Activated T-cell treated with anti-CD3 and anti-CD28 coated beads, Interleukin-2, amount 50 U/mL, for 72 hours (primary cell): ENCODE measurements at regions not wholly inside any gene's neighbourhood (a gene's known extent, or its start where the extent isn't known, plus 50 kb on each side); places are given as distances from the start of the nearest gene placed in this dataset.
"Not testable (repeated sequence)": the region's sequence is repeated elsewhere in the genome, so short reads cannot be mapped to it uniquely, and the experiment has no call there.

Source experiments
- ATAC-seq, 2 donors: fragments of 150-1000 bp; cut with Tn5 transposase; replicated peaks in 1 of 2; 2 replicates each; pipeline ENCODE4 v1.10.0; 2021; ENCODE audit warnings: moderate library complexity in 2 of 2, mild to moderate bottlenecking in 1 of 2
- DNase-seq, 2 donors: peaks; one replicate each; pipeline ENCODE4 v3.0.0; 2021 to 2022; ENCODE audit warnings: mixed read lengths in 1 of 2
- H3K27ac Mint-ChIP-seq: one replicate; pipeline ENCODE4 v1.8.0; 2022; ENCODE audit warnings: mild to moderate bottlenecking, moderate library complexity, mixed read lengths
- H3K27me3 Mint-ChIP-seq: one replicate; pipeline ENCODE4 v1.8.0; 2022; ENCODE audit warnings: low read depth, mixed read lengths
- H3K36me3 Mint-ChIP-seq, 2 donors: one replicate each; pipeline ENCODE4 v1.8.0; 2022; ENCODE audit warnings: mixed read lengths in 2 of 2, mild to moderate bottlenecking in 1 of 2; ENCODE audit not compliant: insufficient read depth in 2 of 2
- H3K4me1 Mint-ChIP-seq: one replicate; pipeline ENCODE4 v1.8.0; 2022; ENCODE audit warnings: low read depth, mixed read lengths
- H3K4me3 Mint-ChIP-seq, 2 donors: one replicate each; pipeline ENCODE4 v1.8.0; 2022; ENCODE audit warnings: mild to moderate bottlenecking in 2 of 2, mixed read lengths in 2 of 2, moderate library complexity in 2 of 2
- H3K9me3 Mint-ChIP-seq, 2 donors: one replicate each; pipeline ENCODE4 v1.8.0; 2022; ENCODE audit warnings: mixed read lengths in 2 of 2

GRCh38 chr12:43237238-43237879 lies 314.6 kb downstream of the ADAMTS20 start:
- Mint-ChIP-seq H3K36me3 (no peaks in the 10 kb centered on the region), H3K27me3 (no peaks in the 10 kb centered on the region), H3K4me3 (no peak overlapping the region), H3K27ac (no peak overlapping the region), H3K9me3 (peaks cover 2 to 3% of the 10 kb centered on the region in 2 donors), H3K4me1 (no peaks in the 10 kb centered on the region)
- no peak for DNase-seq
- ATAC-seq, result no peak

- no peak for ATAC-seq
- no peak for DNase-seq
- H3K9me3 Mint-ChIP-seq, result peaks cover 2 to 3% of the 10 kb centered on the region in 2 donors
- no peaks in the 10 kb centered on the region for H3K36me3 Mint-ChIP-seq
- no peak overlapping the region for H3K4me3 Mint-ChIP-seq
- H3K4me1 Mint-ChIP-seq, result no peaks in the 10 kb centered on the region
- no peak overlapping the region for H3K27ac Mint-ChIP-seq
- H3K27me3 Mint-ChIP-seq, result no peaks in the 10 kb centered on the region
These were observed 316.3 kb downstream of the ADAMTS20 start for GRCh38 chr12:43235721-43236120.

- Mint-ChIP-seq H3K36me3 (no peaks in the 10 kb centered on the region), H3K27ac (no peak overlapping the region), H3K27me3 (no peaks in the 10 kb centered on the region)
These were observed 318.1 kb downstream of the ADAMTS20 start for GRCh38 chr12:43233861-43234260.

GRCh38 chr12:43226151-43226550 lies 325.9 kb downstream of the ADAMTS20 start:
- no peaks in the 10 kb centered on the region for H3K27me3 Mint-ChIP-seq
- ATAC-seq, result no peak
- H3K36me3 Mint-ChIP-seq, result peaks cover 0 to 1% of the 10 kb centered on the region in 2 donors
- peaks cover 1 to 9% of the 10 kb centered on the region in 2 donors for H3K9me3 Mint-ChIP-seq
- H3K27ac Mint-ChIP-seq, result no peak overlapping the region
- no peaks in the 10 kb centered on the region for H3K4me1 Mint-ChIP-seq
- no peak for DNase-seq
- no peak overlapping the region for H3K4me3 Mint-ChIP-seq

More at GRCh38 chr12:43233861-43234260, 318.1 kb downstream of the ADAMTS20 start:
- no peak overlapping the region for H3K4me3 Mint-ChIP-seq
- no peak for ATAC-seq
- no peaks in the 10 kb centered on the region for H3K4me1 Mint-ChIP-seq
- peaks cover 3 to 4% of the 10 kb centered on the region in 2 donors for H3K9me3 Mint-ChIP-seq
- DNase-seq, result no peak

GRCh38 chr12:43224190-43224805 lies 327.7 kb downstream of the ADAMTS20 start:
- not testable (repeated sequence) for DNase-seq, H3K27ac Mint-ChIP-seq, ATAC-seq, H3K9me3 Mint-ChIP-seq, H3K36me3 Mint-ChIP-seq, H3K27me3 Mint-ChIP-seq, H3K4me3 Mint-ChIP-seq, H3K4me1 Mint-ChIP-seq

- Mint-ChIP-seq H3K9me3 (peaks cover 0 to 7% of the 10 kb centered on the region in 2 donors), H3K36me3 (peaks cover 0 to 1% of the 10 kb centered on the region in 2 donors), H3K27me3 (no peaks in the 10 kb centered on the region), H3K4me3 (no peak overlapping the region), H3K4me1 (no peaks in the 10 kb centered on the region), H3K27ac (no peak overlapping the region)
- DNase-seq, result no peak
- no peak for ATAC-seq
These were observed 329.2 kb downstream of the ADAMTS20 start for GRCh38 chr12:43222796-43223195.

GRCh38 chr12:43221216-43221615 lies 330.8 kb downstream of the ADAMTS20 start:
- H3K4me1 Mint-ChIP-seq, result no peaks in the 10 kb centered on the region
- ATAC-seq (no peak), DNase-seq (no peak)
- no peaks in the 10 kb centered on the region for H3K9me3 Mint-ChIP-seq
- H3K36me3 Mint-ChIP-seq, result no peaks in the 10 kb centered on the region
- no peaks in the 10 kb centered on the region for H3K27me3 Mint-ChIP-seq
- H3K4me3 Mint-ChIP-seq, result no peak overlapping the region
- H3K27ac Mint-ChIP-seq, result no peak overlapping the region

- Mint-ChIP-seq H3K4me3 (no peak overlapping the region), H3K9me3 (no peaks in the 10 kb centered on the region), H3K27ac (no peak overlapping the region), H3K36me3 (no peaks in the 10 kb centered on the region), H3K27me3 (no peaks in the 10 kb centered on the region), H3K4me1 (no peaks in the 10 kb centered on the region)
- ATAC-seq (no peak), DNase-seq (no peak)
These were observed 335.5 kb downstream of the ADAMTS20 start for GRCh38 chr12:43216490-43216889.

- Mint-ChIP-seq H3K27me3 (no peaks in the 10 kb centered on the region), H3K36me3 (no peaks in the 10 kb centered on the region), H3K4me3 (no peak overlapping the region), H3K4me1 (no peaks in the 10 kb centered on the region), H3K27ac (no peak overlapping the region), H3K9me3 (no peaks in the 10 kb centered on the region)
- ATAC-seq, result no peak
- no peak for DNase-seq
These were observed 337.8 kb downstream of the ADAMTS20 start for GRCh38 chr12:43214166-43214565.

GRCh38 chr12:43213608-43214007 lies 338.4 kb downstream of the ADAMTS20 start:
- H3K27ac Mint-ChIP-seq, result no peak overlapping the region
- H3K36me3 Mint-ChIP-seq, result no peaks in the 10 kb centered on the region
- no peak for DNase-seq
- ATAC-seq, result no peak
- H3K27me3 Mint-ChIP-seq, result no peaks in the 10 kb centered on the region
- H3K9me3 Mint-ChIP-seq, result no peaks in the 10 kb centered on the region
- no peaks in the 10 kb centered on the region for H3K4me1 Mint-ChIP-seq
- no peak overlapping the region for H3K4me3 Mint-ChIP-seq

GRCh38 chr12:43210485-43211192 lies 341.4 kb downstream of the ADAMTS20 start:
- Mint-ChIP-seq H3K27ac (peak overlapping the region; percentile 34), H3K9me3 (no peaks in the 10 kb centered on the region), H3K4me1 (no peaks in the 10 kb centered on the region), H3K36me3 (no peaks in the 10 kb centered on the region), H3K27me3 (no peaks in the 10 kb centered on the region), H3K4me3 (no peak overlapping the region)
- DNase-seq (no peak), ATAC-seq (no peak)

- DNase-seq (no peak), ATAC-seq (no peak)
- no peak overlapping the region for H3K27ac Mint-ChIP-seq
- H3K27me3 Mint-ChIP-seq, result no peaks in the 10 kb centered on the region
- no peaks in the 10 kb centered on the region for H3K36me3 Mint-ChIP-seq
- H3K4me1 Mint-ChIP-seq, result no peaks in the 10 kb centered on the region
- H3K4me3 Mint-ChIP-seq, result no peak overlapping the region
- no peaks in the 10 kb centered on the region for H3K9me3 Mint-ChIP-seq
These were observed 343.4 kb downstream of the ADAMTS20 start for GRCh38 chr12:43208627-43209026.

GRCh38 chr12:43208221-43208620 lies 343.8 kb downstream of the ADAMTS20 start:
- no peaks in the 10 kb centered on the region for H3K27me3 Mint-ChIP-seq
- H3K9me3 Mint-ChIP-seq, result no peaks in the 10 kb centered on the region
- no peaks in the 10 kb centered on the region for H3K36me3 Mint-ChIP-seq
- no peak for ATAC-seq
- no peak overlapping the region for H3K27ac Mint-ChIP-seq
- H3K4me1 Mint-ChIP-seq, result no peaks in the 10 kb centered on the region
- H3K4me3 Mint-ChIP-seq, result no peak overlapping the region
- DNase-seq, result no peak
